ENCODE measurements at regions not wholly inside any gene's neighbourhood (a gene's known extent, or its start where the extent isn't known, plus 50 kb on each side); places are given as distances from the start of the nearest gene placed in this dataset.

DNA sequence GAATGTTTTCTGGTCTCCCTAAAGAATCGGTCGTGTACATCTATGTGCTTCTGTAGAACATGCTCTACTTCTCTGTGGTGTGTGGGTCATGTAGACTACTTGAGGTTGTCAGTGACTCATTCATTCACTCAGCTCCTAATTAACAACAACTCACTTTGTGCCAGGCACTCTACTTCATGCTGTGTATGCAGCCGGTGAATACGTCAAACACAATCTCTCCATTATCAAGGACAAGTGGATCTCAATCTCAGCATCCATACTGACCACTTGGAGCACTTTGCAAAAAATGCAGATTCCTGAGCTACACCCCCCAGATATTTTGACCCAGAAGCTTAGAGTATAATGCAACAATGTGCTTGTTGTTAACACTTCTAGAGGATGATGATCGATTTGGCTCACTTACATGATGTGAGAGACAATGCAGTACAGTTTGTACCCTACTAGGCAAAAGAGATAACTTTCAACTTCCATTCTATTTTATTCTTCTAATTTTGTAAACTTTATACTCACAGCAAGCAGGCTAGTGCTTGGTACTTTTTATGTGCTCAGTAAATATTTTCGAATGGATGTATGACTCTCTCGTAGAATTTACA is 508.6 kb upstream of the ADAMTS5 start:
- Histone ChIP-seq H3K14ac (ENCODE audit: low read length) (no peak overlapping the region), H2BK5ac (ENCODE audit: low read depth, low read length, poor library complexity) (no peak overlapping the region), H3K27ac (ENCODE audit: low read depth, low read length) (no peak overlapping the region), H3K79me2 (ENCODE audit: control insufficient read depth, insufficient read depth, low read length, poor library complexity) (no peaks in the 10 kb centered on the region), H4K12ac (ENCODE audit: low read depth, low read length) (no peak overlapping the region), H3K27me3 (ENCODE audit: insufficient read depth, low read length) (no peaks in the 10 kb centered on the region), H2BK120ac (ENCODE audit: insufficient read depth, low read length, poor library complexity) (no peak overlapping the region), H2AK5ac (ENCODE audit: low read length) (no peak overlapping the region), H4K91ac (ENCODE audit: low read depth, low read length) (no peak overlapping the region), H3K4me3 (ENCODE audit: low read depth, low read length) (no peak overlapping the region), H3K79me1 (ENCODE audit: low read length) (no peaks in the 10 kb centered on the region), H3K9ac (ENCODE audit: low read length) (no peak overlapping the region), H3K36me3 (ENCODE audit: control insufficient read depth in 1 of 2, insufficient read depth in 2 of 2, low read length in 2 of 2) (no peaks in the 10 kb centered on the region), H2AFZ (ENCODE audit: insufficient read depth, low read length, poor library complexity) (no peak overlapping the region), H3K4me2 (ENCODE audit: low read length) (no peak overlapping the region), H3K4ac (ENCODE audit: low read depth, low read length) (no peak overlapping the region), H3K18ac (ENCODE audit: low read length) (no peak overlapping the region), H2BK12ac (ENCODE audit: low read length) (no peak overlapping the region), H3K4me1 (ENCODE audit: control insufficient read depth in 1 of 2, insufficient read depth in 2 of 2, low read length in 2 of 2) (no peaks in the 10 kb centered on the region), H3K9me3 (ENCODE audit: insufficient read depth, low read depth, low read length) (no peaks in the 10 kb centered on the region), H4K8ac (ENCODE audit: low read depth, low read length) (no peak overlapping the region), H3K23ac (ENCODE audit: low read length) (no peak overlapping the region)
- no peak for DNase-seq
- whole genome bisulfite sequencing (ENCODE audit: extremely low coverage, insufficient coverage, insufficient read length): no CpG with 5 or more reads among the region's 7 CpGs

DNA sequence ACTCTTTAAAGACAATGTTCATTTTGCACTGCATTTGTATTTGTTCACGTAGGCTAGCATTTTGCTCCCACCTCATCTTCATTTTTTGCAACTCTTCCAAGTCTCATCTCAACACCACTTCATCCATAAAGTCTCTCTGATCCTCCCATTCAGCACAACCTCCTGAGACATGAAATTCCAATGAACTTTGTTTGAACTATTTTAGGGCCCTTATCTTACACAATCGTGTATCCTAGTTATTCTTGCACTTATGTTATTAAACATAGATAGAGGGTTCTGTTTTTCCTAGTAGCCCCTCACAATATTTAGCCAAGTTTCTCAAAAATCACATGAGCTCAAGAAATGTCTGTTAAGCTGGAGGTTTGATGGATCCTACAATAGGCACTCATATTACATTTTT is 500.5 kb upstream of the ADAMTS5 start:
- H3K79me2 ChIP-seq (ENCODE audit: control insufficient read depth, insufficient read depth, low read length, poor library complexity): no peaks in the 10 kb centered on the region
- no peak overlapping the region for H3K9ac ChIP-seq (ENCODE audit: low read length)
- no peak overlapping the region for H3K4me2 ChIP-seq (ENCODE audit: low read length)
- H3K23ac ChIP-seq (ENCODE audit: low read length): no peak overlapping the region
- no peak overlapping the region for H3K27ac ChIP-seq (ENCODE audit: low read depth, low read length)
- DNase-seq: no peak
- H3K4ac ChIP-seq (ENCODE audit: low read depth, low read length): no peak overlapping the region
- H2BK5ac ChIP-seq (ENCODE audit: low read depth, low read length, poor library complexity): no peak overlapping the region
- H3K18ac ChIP-seq (ENCODE audit: low read length): no peak overlapping the region
- WGBS (ENCODE audit: extremely low coverage, insufficient coverage, insufficient read length): no CpG with 5 or more reads among the region's 2 CpGs
- no peaks in the 10 kb centered on the region for H3K9me3 ChIP-seq (ENCODE audit: insufficient read depth, low read depth, low read length)
- no peak overlapping the region for H2BK12ac ChIP-seq (ENCODE audit: low read length)
- no peak overlapping the region for H4K91ac ChIP-seq (ENCODE audit: low read depth, low read length)
- H3K27me3 ChIP-seq (ENCODE audit: insufficient read depth, low read length): no peaks in the 10 kb centered on the region
- H2AK5ac ChIP-seq (ENCODE audit: low read length): no peak overlapping the region
- H3K4me3 ChIP-seq (ENCODE audit: low read depth, low read length): no peak overlapping the region
- H4K8ac ChIP-seq (ENCODE audit: low read depth, low read length): no peak overlapping the region
- no peak overlapping the region for H4K12ac ChIP-seq (ENCODE audit: low read depth, low read length)
- no peaks in the 10 kb centered on the region for H3K4me1 ChIP-seq (ENCODE audit: control insufficient read depth in 1 of 2, insufficient read depth in 2 of 2, low read length in 2 of 2)
- H2AFZ ChIP-seq (ENCODE audit: insufficient read depth, low read length, poor library complexity): no peak overlapping the region
- no peaks in the 10 kb centered on the region for H3K36me3 ChIP-seq (ENCODE audit: control insufficient read depth in 1 of 2, insufficient read depth in 2 of 2, low read length in 2 of 2)
- H2BK120ac ChIP-seq (ENCODE audit: insufficient read depth, low read length, poor library complexity): no peak overlapping the region
- H3K14ac ChIP-seq (ENCODE audit: low read length): no peak overlapping the region
- H3K79me1 ChIP-seq (ENCODE audit: low read length): peaks cover 3% of the 10 kb centered on the region

DNA sequence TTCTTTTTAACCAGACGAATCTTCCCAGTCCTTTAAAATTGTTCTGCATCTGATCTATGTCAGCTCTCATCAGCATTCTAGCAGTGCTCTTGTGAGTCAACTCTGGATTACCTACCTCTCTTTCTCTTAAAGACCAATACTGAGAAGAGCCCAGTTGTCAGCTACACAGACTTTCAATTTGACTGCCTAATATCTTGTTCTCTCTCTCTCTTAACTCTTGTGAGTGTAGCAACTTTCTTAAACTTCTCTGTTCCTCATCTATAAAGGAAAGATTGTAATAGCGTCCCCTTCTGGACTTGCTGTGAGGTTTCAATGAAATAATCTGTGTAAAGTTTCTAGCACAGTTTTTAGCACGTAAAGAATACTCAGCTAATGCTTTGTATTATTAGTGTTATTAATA is 499.3 kb upstream of the ADAMTS5 start:
- no peak overlapping the region for H3K9ac ChIP-seq (ENCODE audit: low read length)
- no peaks in the 10 kb centered on the region for H3K9me3 ChIP-seq (ENCODE audit: insufficient read depth, low read depth, low read length)
- no peak overlapping the region for H2BK12ac ChIP-seq (ENCODE audit: low read length)
- no peak overlapping the region for H3K4me3 ChIP-seq (ENCODE audit: low read depth, low read length)
- H2BK5ac ChIP-seq (ENCODE audit: low read depth, low read length, poor library complexity): no peak overlapping the region
- no peak overlapping the region for H4K91ac ChIP-seq (ENCODE audit: low read depth, low read length)
- H3K23ac ChIP-seq (ENCODE audit: low read length): no peak overlapping the region
- H2AFZ ChIP-seq (ENCODE audit: insufficient read depth, low read length, poor library complexity): no peak overlapping the region
- no peak overlapping the region for H3K18ac ChIP-seq (ENCODE audit: low read length)
- no peak overlapping the region for H3K14ac ChIP-seq (ENCODE audit: low read length)
- peaks cover 3% of the 10 kb centered on the region for H3K79me1 ChIP-seq (ENCODE audit: low read length)
- no peaks in the 10 kb centered on the region for H3K36me3 ChIP-seq (ENCODE audit: control insufficient read depth in 1 of 2, insufficient read depth in 2 of 2, low read length in 2 of 2)
- DNase-seq: no peak
- no peak overlapping the region for H3K4ac ChIP-seq (ENCODE audit: low read depth, low read length)
- no CpG with 5 or more reads among the region's 3 CpGs for whole genome bisulfite sequencing (ENCODE audit: extremely low coverage, insufficient coverage, insufficient read length)
- H3K27me3 ChIP-seq (ENCODE audit: insufficient read depth, low read length): no peaks in the 10 kb centered on the region
- no peaks in the 10 kb centered on the region for H3K4me1 ChIP-seq (ENCODE audit: control insufficient read depth in 1 of 2, insufficient read depth in 2 of 2, low read length in 2 of 2)
- no peak overlapping the region for H2BK120ac ChIP-seq (ENCODE audit: insufficient read depth, low read length, poor library complexity)
- H3K79me2 ChIP-seq (ENCODE audit: control insufficient read depth, insufficient read depth, low read length, poor library complexity): no peaks in the 10 kb centered on the region
- H3K27ac ChIP-seq (ENCODE audit: low read depth, low read length): no peak overlapping the region
- H2AK5ac ChIP-seq (ENCODE audit: low read length): no peak overlapping the region
- H4K12ac ChIP-seq (ENCODE audit: low read depth, low read length): no peak overlapping the region
- no peak overlapping the region for H4K8ac ChIP-seq (ENCODE audit: low read depth, low read length)
- H3K4me2 ChIP-seq (ENCODE audit: low read length): no peak overlapping the region

DNA sequence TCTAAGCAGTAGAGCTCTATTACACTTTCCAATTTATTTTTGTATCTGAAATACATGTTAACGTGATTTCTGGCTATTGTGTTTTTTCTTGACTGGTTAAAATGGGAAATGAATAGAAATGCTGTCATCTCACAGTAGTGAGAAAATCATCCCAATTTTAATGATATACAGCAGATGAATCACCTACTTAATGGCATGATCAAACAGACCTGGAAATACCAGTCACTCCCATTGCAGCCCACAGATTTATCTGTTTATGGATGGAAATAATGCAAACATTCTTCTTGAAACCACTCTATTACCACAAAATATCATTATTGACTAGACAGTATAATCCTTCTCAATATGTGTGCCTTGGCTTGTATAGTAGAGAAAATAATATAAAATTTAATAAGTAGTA is 497.8 kb upstream of the ADAMTS5 start:
- Histone ChIP-seq H3K27me3 (ENCODE audit: insufficient read depth, low read length) (no peaks in the 10 kb centered on the region), H3K14ac (ENCODE audit: low read length) (no peak overlapping the region), H3K79me2 (ENCODE audit: control insufficient read depth, insufficient read depth, low read length, poor library complexity) (no peaks in the 10 kb centered on the region), H4K91ac (ENCODE audit: low read depth, low read length) (no peak overlapping the region), H3K9me3 (ENCODE audit: insufficient read depth, low read depth, low read length) (no peaks in the 10 kb centered on the region), H2AK5ac (ENCODE audit: low read length) (no peak overlapping the region), H3K4me2 (ENCODE audit: low read length) (no peak overlapping the region), H3K4me3 (ENCODE audit: low read depth, low read length) (no peak overlapping the region), H4K12ac (ENCODE audit: low read depth, low read length) (no peak overlapping the region), H3K18ac (ENCODE audit: low read length) (no peak overlapping the region), H3K36me3 (ENCODE audit: control insufficient read depth in 1 of 2, insufficient read depth in 2 of 2, low read length in 2 of 2) (no peaks in the 10 kb centered on the region), H3K4me1 (ENCODE audit: control insufficient read depth in 1 of 2, insufficient read depth in 2 of 2, low read length in 2 of 2) (no peaks in the 10 kb centered on the region), H3K4ac (ENCODE audit: low read depth, low read length) (no peak overlapping the region), H2BK12ac (ENCODE audit: low read length) (no peak overlapping the region), H2BK5ac (ENCODE audit: low read depth, low read length, poor library complexity) (no peak overlapping the region), H4K8ac (ENCODE audit: low read depth, low read length) (no peak overlapping the region), H2BK120ac (ENCODE audit: insufficient read depth, low read length, poor library complexity) (no peak overlapping the region), H3K9ac (ENCODE audit: low read length) (no peak overlapping the region), H3K23ac (ENCODE audit: low read length) (no peak overlapping the region), H2AFZ (ENCODE audit: insufficient read depth, low read length, poor library complexity) (no peak overlapping the region), H3K27ac (ENCODE audit: low read depth, low read length) (no peak overlapping the region), H3K79me1 (ENCODE audit: low read length) (peaks cover 3% of the 10 kb centered on the region)
- no CpG with 5 or more reads among the region's 1 CpG for WGBS (ENCODE audit: extremely low coverage, insufficient coverage, insufficient read length)
- no peak for DNase-seq
